ENCODE measurements at regions not wholly inside any gene's neighbourhood (a gene's known extent, or its start where the extent isn't known, plus 50 kb on each side); places are given as distances from the start of the nearest gene placed in this dataset.
"Not testable (repeated sequence)": the region's sequence is repeated elsewhere in the genome, so short reads cannot be mapped to it uniquely, and the experiment has no call there.

GRCh38 chr2:38473333-38474005, 96.4 kb upstream of the ATL2 start:
- peaks cover 18% of the 10 kb centered on the region for H3K27me3 Mint-ChIP-seq
- H3K27ac Mint-ChIP-seq = no peak overlapping the region

GRCh38 chr2:38470115-38470514, 93.0 kb upstream of the ATL2 start:
- Mint-ChIP-seq H3K27me3 (peaks cover 12% of the 10 kb centered on the region), H3K4me1 (peaks cover 21% of the 10 kb centered on the region), H3K4me3 (no peak overlapping the region), H3K36me3 (ENCODE audit: low read depth) (no peaks in the 10 kb centered on the region), H3K9me3 (no peaks in the 10 kb centered on the region), H3K27ac (no peak overlapping the region)
- DNase-seq (no peak), ATAC-seq (no peak)

More at GRCh38 chr2:38473333-38474005, 96.4 kb upstream of the ATL2 start:
- H3K4me3 Mint-ChIP-seq = no peak overlapping the region
- DNase-seq (no peak), ATAC-seq (no peak)
- no peaks in the 10 kb centered on the region for H3K9me3 Mint-ChIP-seq
- H3K36me3 Mint-ChIP-seq (ENCODE audit: low read depth) = no peaks in the 10 kb centered on the region
- peaks cover 24% of the 10 kb centered on the region for H3K4me1 Mint-ChIP-seq

- no peaks in the 10 kb centered on the region for H3K36me3 Mint-ChIP-seq (ENCODE audit: low read depth)
- H3K27ac Mint-ChIP-seq = no peak overlapping the region
- H3K9me3 Mint-ChIP-seq = no peaks in the 10 kb centered on the region
- no peak overlapping the region for H3K4me3 Mint-ChIP-seq
- ATAC-seq = no peak
- H3K27me3 Mint-ChIP-seq = peaks cover 8% of the 10 kb centered on the region
- H3K4me1 Mint-ChIP-seq = peaks cover 5% of the 10 kb centered on the region
- DNase-seq = no peak
Measured at GRCh38 chr2:38467768-38468455, 90.8 kb upstream of the ATL2 start.

GRCh38 chr2:38466876-38467767, 90.0 kb upstream of the ATL2 start:
- Mint-ChIP-seq H3K4me3 (no peak overlapping the region), H3K27ac (no peak overlapping the region), H3K9me3 (no peaks in the 10 kb centered on the region), H3K36me3 (ENCODE audit: low read depth) (no peaks in the 10 kb centered on the region), H3K27me3 (peaks cover 5% of the 10 kb centered on the region), H3K4me1 (peaks cover 11% of the 10 kb centered on the region)
- no peak for ATAC-seq
- no peak for DNase-seq

- DNase-seq = no peak
- H3K4me3 Mint-ChIP-seq = no peak overlapping the region
- H3K27ac Mint-ChIP-seq = no peak overlapping the region
- ATAC-seq = no peak
- no peaks in the 10 kb centered on the region for H3K36me3 Mint-ChIP-seq (ENCODE audit: low read depth)
- peaks cover 14% of the 10 kb centered on the region for H3K4me1 Mint-ChIP-seq
- peaks cover 2% of the 10 kb centered on the region for H3K27me3 Mint-ChIP-seq
- H3K9me3 Mint-ChIP-seq = no peaks in the 10 kb centered on the region
Measured at GRCh38 chr2:38466409-38466808, 89.3 kb upstream of the ATL2 start.

GRCh38 chr2:38465789-38466127, 88.7 kb upstream of the ATL2 start:
- ATAC-seq (no peak), DNase-seq (no peak)
- Mint-ChIP-seq H3K36me3 (ENCODE audit: low read depth) (no peaks in the 10 kb centered on the region), H3K4me3 (no peak overlapping the region), H3K4me1 (peaks cover 14% of the 10 kb centered on the region), H3K27ac (no peak overlapping the region), H3K27me3 (peaks cover 2% of the 10 kb centered on the region), H3K9me3 (no peaks in the 10 kb centered on the region)

GRCh38 chr2:38464971-38465788, 88.1 kb upstream of the ATL2 start:
- ATAC-seq = no peak
- peaks cover 2% of the 10 kb centered on the region for H3K27me3 Mint-ChIP-seq
- H3K4me1 Mint-ChIP-seq = peaks cover 14% of the 10 kb centered on the region
- DNase-seq = no peak
- H3K36me3 Mint-ChIP-seq (ENCODE audit: low read depth) = no peaks in the 10 kb centered on the region
- H3K4me3 Mint-ChIP-seq = no peak overlapping the region
- no peak overlapping the region for H3K27ac Mint-ChIP-seq
- H3K9me3 Mint-ChIP-seq = no peaks in the 10 kb centered on the region

- peaks cover 14% of the 10 kb centered on the region for H3K4me1 Mint-ChIP-seq
- H3K27me3 Mint-ChIP-seq = peaks cover 2% of the 10 kb centered on the region
- H3K4me3 Mint-ChIP-seq = no peak overlapping the region
- H3K36me3 Mint-ChIP-seq (ENCODE audit: low read depth) = no peaks in the 10 kb centered on the region
- no peaks in the 10 kb centered on the region for H3K9me3 Mint-ChIP-seq
- H3K27ac Mint-ChIP-seq = no peak overlapping the region
- ATAC-seq (no peak), DNase-seq (no peak)
Measured at GRCh38 chr2:38463752-38464151, 86.7 kb upstream of the ATL2 start.

GRCh38 chr2:38462121-38462661, 85.1 kb upstream of the ATL2 start:
- ATAC-seq (peak; percentile 97), DNase-seq (peak; percentile 59)
- H3K27ac Mint-ChIP-seq = peak overlapping the region; percentile 33
- no peak overlapping the region for H3K4me3 Mint-ChIP-seq
- no peaks in the 10 kb centered on the region for H3K36me3 Mint-ChIP-seq (ENCODE audit: low read depth)
- no peaks in the 10 kb centered on the region for H3K9me3 Mint-ChIP-seq
- peaks cover 14% of the 10 kb centered on the region for H3K4me1 Mint-ChIP-seq
- H3K27me3 Mint-ChIP-seq = peaks cover 15% of the 10 kb centered on the region

- ATAC-seq (no peak), DNase-seq (no peak)
- Mint-ChIP-seq H3K36me3 (ENCODE audit: low read depth) (no peaks in the 10 kb centered on the region), H3K27ac (no peak overlapping the region), H3K9me3 (no peaks in the 10 kb centered on the region), H3K4me3 (no peak overlapping the region), H3K27me3 (peaks cover 18% of the 10 kb centered on the region), H3K4me1 (peaks cover 14% of the 10 kb centered on the region)
Measured at GRCh38 chr2:38461470-38461869, 84.4 kb upstream of the ATL2 start.

- no peak overlapping the region for H3K4me3 Mint-ChIP-seq
- DNase-seq (no peak), ATAC-seq (no peak)
- H3K27me3 Mint-ChIP-seq = peaks cover 19% of the 10 kb centered on the region
- no peaks in the 10 kb centered on the region for H3K36me3 Mint-ChIP-seq (ENCODE audit: low read depth)
- H3K9me3 Mint-ChIP-seq = no peaks in the 10 kb centered on the region
- H3K27ac Mint-ChIP-seq = no peak overlapping the region
- peaks cover 13% of the 10 kb centered on the region for H3K4me1 Mint-ChIP-seq
Measured at GRCh38 chr2:38460313-38460712, 83.2 kb upstream of the ATL2 start.

GRCh38 chr2:38454081-38454480, 77.0 kb upstream of the ATL2 start:
- DNase-seq (no peak), ATAC-seq (no peak)
- Mint-ChIP-seq H3K9me3 (no peaks in the 10 kb centered on the region), H3K4me1 (no peaks in the 10 kb centered on the region), H3K27me3 (peaks cover 16% of the 10 kb centered on the region), H3K27ac (no peak overlapping the region), H3K4me3 (no peak overlapping the region), H3K36me3 (ENCODE audit: low read depth) (no peaks in the 10 kb centered on the region)

- H3K9me3 Mint-ChIP-seq; ATAC-seq; DNase-seq; H3K27me3 Mint-ChIP-seq; H3K4me3 Mint-ChIP-seq; H3K4me1 Mint-ChIP-seq; H3K27ac Mint-ChIP-seq; H3K36me3 Mint-ChIP-seq (ENCODE audit: low read depth): not testable (repeated sequence)
Measured at GRCh38 chr2:38451778-38452177, 74.7 kb upstream of the ATL2 start.

GRCh38 chr2:38450509-38450908, 73.4 kb upstream of the ATL2 start:
- Mint-ChIP-seq H3K36me3 (ENCODE audit: low read depth) (no peaks in the 10 kb centered on the region), H3K9me3 (no peaks in the 10 kb centered on the region), H3K4me1 (no peaks in the 10 kb centered on the region), H3K27ac (no peak overlapping the region), H3K4me3 (no peak overlapping the region), H3K27me3 (no peaks in the 10 kb centered on the region)
- DNase-seq (no peak), ATAC-seq (no peak)

Data from activated naive CD8-positive, alpha-beta T cell treated with anti-CD3 and anti-CD28 coated beads, Interleukin-2, amount 50 U/mL, for 24 hours (primary cell).